NCI-H510A (cell line): ENCODE measurements at regions not wholly inside any gene's neighbourhood (a gene's known extent, or its start where the extent isn't known, plus 50 kb on each side); places are given as distances from the start of the nearest gene placed in this dataset.

Experiments used
- DNase-seq: peaks from one replicate; lab custom pipeline; 2025; lab: John Stamatoyannopoulos, UW

- DNase-seq, result no peak
Observed at GRCh38 chr6:37556881-37557644, 57.4 kb upstream of the CCDC167 start.

- no peak for DNase-seq
Observed at GRCh38 chr6:37555040-37555781, 55.5 kb upstream of the CCDC167 start.

GRCh38 chr6:37554480-37554819 lies 54.8 kb upstream of the CCDC167 start:
- no peak for DNase-seq

- DNase-seq, result no peak
Observed at GRCh38 chr6:37552267-37552666, 52.6 kb upstream of the CCDC167 start.

GRCh38 chr6:37551867-37552266 lies 52.2 kb upstream of the CCDC167 start:
- no peak for DNase-seq

- DNase-seq, result no peak
Observed at GRCh38 chr6:37551446-37551845, 51.8 kb upstream of the CCDC167 start.

- DNase-seq, result no peak
Observed at GRCh38 chr6:37551002-37551401, 51.3 kb upstream of the CCDC167 start.

GRCh38 chr6:37550191-37550831 lies 50.6 kb upstream of the CCDC167 start:
- DNase-seq, result no peak

GRCh38 chr6:37549558-37549957 lies 49.9 kb upstream of the CCDC167 start:
- DNase-seq, result no peak
